K562 (cell line): ENCODE measurements at regions not wholly inside any gene's neighbourhood (a gene's known extent, or its start where the extent isn't known, plus 50 kb on each side); places are given as distances from the start of the nearest gene placed in this dataset.

Source experiments
- GTF2B ChIP-seq: IDR thresholded peaks from 2 replicates; pipeline ENCODE4 v1.6.1; 2011; ENCODE audit not compliant: insufficient read length; ENCODE audit errors: extremely low read depth
- TEAD2 ChIP-seq: fragments of 450-650 bp; IDR thresholded peaks from 2 replicates; pipeline ENCODE4 v1.6.1; 2016; ENCODE audit warnings: missing genetic modification characterization, control low read depth, missing compliant biosample characterization
- ZNF79 ChIP-seq: fragments of 250-450 bp; sonication (Bioruptor Pico); IDR thresholded peaks from 2 replicates; pipeline ENCODE4 v1.4.0; 2020; ENCODE audit warnings: low read depth, mild to moderate bottlenecking, moderate library complexity
- TF ChIP-seq, protein P1 (sequence below): sonication (generic); formaldehyde crosslinking; IDR thresholded peaks from 2 replicates; pipeline ENCODE4 v1.8.1; 2023; ENCODE audit warnings: missing genetic modification reagents, mild to moderate bottlenecking, borderline replicate concordance
- TF ChIP-seq, protein P2 (sequence below): fragments of 450-650 bp; IDR thresholded peaks from 2 replicates; pipeline ENCODE4 v1.6.1; 2016; ENCODE audit warnings: low read depth
- TF ChIP-seq, protein P3 (sequence below): fragments of 450-650 bp; formaldehyde crosslinking; IDR thresholded peaks from 2 replicates; pipeline ENCODE4 v1.4.0; 2020; ENCODE audit warnings: mild to moderate bottlenecking, moderate library complexity

- TF ChIP-seq, protein P1, sequence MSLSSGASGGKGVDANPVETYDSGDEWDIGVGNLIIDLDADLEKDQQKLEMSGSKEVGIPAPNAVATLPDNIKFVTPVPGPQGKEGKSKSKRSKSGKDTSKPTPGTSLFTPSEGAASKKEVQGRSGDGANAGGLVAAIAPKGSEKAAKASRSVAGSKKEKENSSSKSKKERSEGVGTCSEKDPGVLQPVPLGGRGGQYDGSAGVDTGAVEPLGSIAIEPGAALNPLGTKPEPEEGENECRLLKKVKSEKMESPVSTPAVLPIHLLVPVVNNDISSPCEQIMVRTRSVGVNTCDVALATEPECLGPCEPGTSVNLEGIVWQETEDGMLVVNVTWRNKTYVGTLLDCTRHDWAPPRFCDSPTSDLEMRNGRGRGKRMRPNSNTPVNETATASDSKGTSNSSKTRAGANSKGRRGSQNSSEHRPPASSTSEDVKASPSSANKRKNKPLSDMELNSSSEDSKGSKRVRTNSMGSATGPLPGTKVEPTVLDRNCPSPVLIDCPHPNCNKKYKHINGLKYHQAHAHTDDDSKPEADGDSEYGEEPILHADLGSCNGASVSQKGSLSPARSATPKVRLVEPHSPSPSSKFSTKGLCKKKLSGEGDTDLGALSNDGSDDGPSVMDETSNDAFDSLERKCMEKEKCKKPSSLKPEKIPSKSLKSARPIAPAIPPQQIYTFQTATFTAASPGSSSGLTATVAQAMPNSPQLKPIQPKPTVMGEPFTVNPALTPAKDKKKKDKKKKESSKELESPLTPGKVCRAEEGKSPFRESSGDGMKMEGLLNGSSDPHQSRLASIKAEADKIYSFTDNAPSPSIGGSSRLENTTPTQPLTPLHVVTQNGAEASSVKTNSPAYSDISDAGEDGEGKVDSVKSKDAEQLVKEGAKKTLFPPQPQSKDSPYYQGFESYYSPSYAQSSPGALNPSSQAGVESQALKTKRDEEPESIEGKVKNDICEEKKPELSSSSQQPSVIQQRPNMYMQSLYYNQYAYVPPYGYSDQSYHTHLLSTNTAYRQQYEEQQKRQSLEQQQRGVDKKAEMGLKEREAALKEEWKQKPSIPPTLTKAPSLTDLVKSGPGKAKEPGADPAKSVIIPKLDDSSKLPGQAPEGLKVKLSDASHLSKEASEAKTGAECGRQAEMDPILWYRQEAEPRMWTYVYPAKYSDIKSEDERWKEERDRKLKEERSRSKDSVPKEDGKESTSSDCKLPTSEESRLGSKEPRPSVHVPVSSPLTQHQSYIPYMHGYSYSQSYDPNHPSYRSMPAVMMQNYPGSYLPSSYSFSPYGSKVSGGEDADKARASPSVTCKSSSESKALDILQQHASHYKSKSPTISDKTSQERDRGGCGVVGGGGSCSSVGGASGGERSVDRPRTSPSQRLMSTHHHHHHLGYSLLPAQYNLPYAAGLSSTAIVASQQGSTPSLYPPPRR: no peak
- TF ChIP-seq ZNF79 (CRISPR knock-in tag): no peak
- TF ChIP-seq, protein P2, sequence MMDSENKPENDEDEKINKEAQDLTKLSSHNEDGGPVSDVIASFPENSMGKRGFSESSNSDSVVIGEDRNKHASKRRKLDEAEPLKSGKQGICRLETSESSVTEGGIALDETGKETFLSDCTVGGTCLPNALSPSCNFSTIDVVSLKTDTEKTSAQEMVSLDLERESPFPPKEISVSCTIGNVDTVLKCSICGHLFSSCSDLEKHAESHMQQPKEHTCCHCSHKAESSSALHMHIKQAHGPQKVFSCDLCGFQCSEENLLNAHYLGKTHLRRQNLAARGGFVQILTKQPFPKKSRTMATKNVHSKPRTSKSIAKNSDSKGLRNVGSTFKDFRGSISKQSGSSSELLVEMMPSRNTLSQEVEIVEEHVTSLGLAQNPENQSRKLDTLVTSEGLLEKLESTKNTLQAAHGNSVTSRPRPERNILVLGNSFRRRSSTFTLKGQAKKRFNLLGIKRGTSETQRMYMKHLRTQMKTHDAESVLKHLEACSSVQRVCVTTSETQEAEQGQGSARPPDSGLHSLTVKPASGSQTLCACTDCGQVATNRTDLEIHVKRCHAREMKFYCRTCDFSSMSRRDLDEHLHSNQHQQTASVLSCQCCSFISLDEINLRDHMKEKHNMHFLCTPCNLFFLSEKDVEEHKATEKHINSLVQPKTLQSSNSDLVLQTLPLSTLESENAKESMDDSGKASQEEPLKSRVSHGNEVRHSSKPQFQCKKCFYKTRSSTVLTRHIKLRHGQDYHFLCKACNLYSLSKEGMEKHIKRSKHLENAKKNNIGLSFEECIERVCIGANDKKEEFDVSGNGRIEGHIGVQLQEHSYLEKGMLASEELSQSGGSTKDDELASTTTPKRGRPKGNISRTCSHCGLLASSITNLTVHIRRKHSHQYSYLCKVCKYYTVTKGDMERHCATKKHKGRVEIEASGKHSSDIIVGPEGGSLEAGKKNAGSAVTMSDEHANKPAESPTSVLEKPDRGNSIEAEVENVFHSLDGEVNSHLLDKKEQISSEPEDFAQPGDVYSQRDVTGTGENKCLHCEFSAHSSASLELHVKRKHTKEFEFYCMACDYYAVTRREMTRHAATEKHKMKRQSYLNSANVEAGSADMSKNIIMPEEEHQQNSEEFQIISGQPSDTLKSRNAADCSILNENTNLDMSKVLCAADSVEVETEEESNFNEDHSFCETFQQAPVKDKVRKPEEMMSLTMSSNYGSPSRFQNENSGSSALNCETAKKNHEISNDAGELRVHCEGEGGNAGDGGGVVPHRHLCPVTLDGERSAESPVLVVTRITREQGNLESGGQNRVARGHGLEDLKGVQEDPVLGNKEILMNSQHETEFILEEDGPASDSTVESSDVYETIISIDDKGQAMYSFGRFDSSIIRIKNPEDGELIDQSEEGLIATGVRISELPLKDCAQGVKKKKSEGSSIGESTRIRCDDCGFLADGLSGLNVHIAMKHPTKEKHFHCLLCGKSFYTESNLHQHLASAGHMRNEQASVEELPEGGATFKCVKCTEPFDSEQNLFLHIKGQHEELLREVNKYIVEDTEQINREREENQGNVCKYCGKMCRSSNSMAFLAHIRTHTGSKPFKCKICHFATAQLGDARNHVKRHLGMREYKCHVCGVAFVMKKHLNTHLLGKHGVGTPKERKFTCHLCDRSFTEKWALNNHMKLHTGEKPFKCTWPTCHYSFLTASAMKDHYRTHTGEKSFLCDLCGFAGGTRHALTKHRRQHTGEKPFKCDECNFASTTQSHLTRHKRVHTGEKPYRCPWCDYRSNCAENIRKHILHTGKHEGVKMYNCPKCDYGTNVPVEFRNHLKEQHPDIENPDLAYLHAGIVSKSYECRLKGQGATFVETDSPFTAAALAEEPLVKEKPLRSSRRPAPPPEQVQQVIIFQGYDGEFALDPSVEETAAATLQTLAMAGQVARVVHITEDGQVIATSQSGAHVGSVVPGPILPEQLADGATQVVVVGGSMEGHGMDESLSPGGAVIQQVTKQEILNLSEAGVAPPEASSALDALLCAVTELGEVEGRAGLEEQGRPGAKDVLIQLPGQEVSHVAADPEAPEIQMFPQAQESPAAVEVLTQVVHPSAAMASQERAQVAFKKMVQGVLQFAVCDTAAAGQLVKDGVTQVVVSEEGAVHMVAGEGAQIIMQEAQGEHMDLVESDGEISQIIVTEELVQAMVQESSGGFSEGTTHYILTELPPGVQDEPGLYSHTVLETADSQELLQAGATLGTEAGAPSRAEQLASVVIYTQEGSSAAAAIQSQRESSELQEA: no peak
- no peak for TF ChIP-seq GTF2B
- no peak for TF ChIP-seq TEAD2 (tag)
- TF ChIP-seq, protein P3, sequence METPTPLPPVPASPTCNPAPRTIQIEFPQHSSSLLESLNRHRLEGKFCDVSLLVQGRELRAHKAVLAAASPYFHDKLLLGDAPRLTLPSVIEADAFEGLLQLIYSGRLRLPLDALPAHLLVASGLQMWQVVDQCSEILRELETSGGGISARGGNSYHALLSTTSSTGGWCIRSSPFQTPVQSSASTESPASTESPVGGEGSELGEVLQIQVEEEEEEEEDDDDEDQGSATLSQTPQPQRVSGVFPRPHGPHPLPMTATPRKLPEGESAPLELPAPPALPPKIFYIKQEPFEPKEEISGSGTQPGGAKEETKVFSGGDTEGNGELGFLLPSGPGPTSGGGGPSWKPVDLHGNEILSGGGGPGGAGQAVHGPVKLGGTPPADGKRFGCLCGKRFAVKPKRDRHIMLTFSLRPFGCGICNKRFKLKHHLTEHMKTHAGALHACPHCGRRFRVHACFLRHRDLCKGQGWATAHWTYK (CRISPR knock-in tag): no peak
Measured at GRCh38 chr12:127416796-127417195, 850.2 kb upstream of the TMEM132C start (continued).
